T-helper 2 cell treated with Interferon-gamma antibody and Interleukin-4, amounts not matched to agents 100 ng/mL and 5 ng/mL, for 36 hours (primary cell): ENCODE measurements at regions not wholly inside any gene's neighbourhood (a gene's known extent, or its start where the extent isn't known, plus 50 kb on each side); places are given as distances from the start of the nearest gene placed in this dataset.
"Not testable (repeated sequence)": the region's sequence is repeated elsewhere in the genome, so short reads cannot be mapped to it uniquely, and the experiment has no call there.

Source experiments
- intact Hi-C: fragments of 100-400 bp; cut with micrococcal nuclease; formaldehyde crosslinking; loops from one replicate; pipeline ENCODE4 v1.15.1; 2023

DNA sequence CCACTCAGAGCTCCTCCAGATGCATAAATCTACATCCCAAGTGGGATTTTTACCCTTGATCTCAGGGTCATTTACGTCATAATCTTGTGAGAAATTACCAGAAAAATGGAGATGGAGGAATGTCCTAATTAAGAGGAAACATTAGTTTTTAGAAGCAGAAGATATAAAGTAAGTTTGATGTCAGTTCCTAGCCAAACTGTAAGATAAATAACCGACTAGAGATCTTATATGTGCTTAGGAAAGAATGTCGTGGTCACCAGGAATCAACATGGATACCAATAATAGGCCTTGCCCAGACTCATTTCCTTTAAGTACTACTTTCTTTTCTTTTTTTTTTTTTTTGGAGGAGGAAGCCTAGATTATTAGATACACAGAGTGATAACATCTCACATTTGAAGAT lies 186.9 kb downstream of the UTRN start:
- intact Hi-C loops: no loop called here

DNA sequence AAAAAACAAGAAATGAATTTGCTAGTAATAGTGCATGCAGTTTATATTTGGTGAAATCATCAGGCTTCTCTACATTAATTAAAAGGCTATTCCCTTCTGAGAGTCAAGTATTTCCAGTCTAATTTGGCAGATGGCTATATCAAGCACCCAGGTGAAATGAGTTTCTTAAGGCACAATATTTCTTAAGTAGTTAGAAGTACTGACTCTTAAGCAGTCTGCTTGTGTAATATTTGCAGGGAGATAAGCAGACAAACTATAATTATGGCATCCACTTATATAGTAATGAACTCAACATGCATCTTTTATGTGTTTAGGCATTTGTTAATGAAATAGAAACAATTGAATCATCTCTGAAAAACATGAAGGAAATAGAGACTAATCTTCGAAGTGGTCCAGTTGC lies 189.2 kb downstream of the UTRN start:
- intact Hi-C loops: no loop called here

- intact Hi-C loops: no loop called here
Measured at GRCh38 chr6:144474904-144475303, 189.8 kb downstream of the UTRN start.

GRCh38 chr6:144475411-144475810 lies 190.3 kb downstream of the UTRN start:
- intact Hi-C loops: no loop called here

- intact Hi-C loops: no loop called here
Measured at GRCh38 chr6:144476286-144476685, 191.2 kb downstream of the UTRN start.

DNA sequence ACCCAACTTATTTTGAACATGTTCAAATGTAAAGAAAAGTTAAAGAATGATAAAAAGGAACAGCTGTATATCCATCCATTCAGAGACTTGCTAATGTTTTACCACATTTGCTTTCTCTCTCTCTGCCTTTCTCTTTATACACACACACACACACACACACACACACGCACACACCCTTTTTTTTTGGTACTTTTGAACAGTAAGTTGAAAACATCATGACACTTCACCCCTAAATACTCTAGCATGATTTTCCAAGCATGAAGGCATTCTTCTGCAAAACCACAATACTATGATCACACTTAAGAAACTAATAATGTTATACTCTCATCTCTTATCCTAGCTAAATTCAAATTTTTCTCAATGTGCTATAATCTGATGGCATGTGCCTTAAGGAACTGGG lies 192.3 kb downstream of the UTRN start:
- intact Hi-C loops: no loop called here

GRCh38 chr6:144477856-144478255 lies 192.7 kb downstream of the UTRN start:
- intact Hi-C loops: no loop called here

- intact Hi-C loops: no loop called here
Measured at GRCh38 chr6:144478483-144478882, 193.3 kb downstream of the UTRN start.

GRCh38 chr6:144479991-144480390 lies 194.9 kb downstream of the UTRN start:
- intact Hi-C loops: loop anchor here (5.0 kb wide), 1 partner anchor 128 kb away; no protein-coding TSS in a partner anchor

DNA sequence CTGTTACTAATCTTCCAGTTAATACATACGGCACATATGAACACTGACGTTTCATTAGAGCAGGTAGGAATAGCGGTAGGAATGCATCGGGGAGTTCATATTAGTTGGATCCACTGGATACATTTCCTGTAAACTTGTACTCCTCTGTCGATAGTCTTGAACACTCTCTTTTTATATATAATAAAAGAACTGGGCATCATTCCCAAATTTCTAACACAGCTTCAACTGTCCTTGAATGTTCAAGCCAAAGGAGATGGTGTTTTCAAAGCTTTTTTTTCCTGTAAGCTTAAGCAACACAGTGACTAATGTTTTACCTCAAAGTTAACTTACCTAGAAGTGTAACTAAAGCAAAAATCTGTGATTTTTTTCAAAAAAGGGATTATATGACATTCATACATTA lies 195.3 kb downstream of the UTRN start:
- intact Hi-C loops: loop anchor here (5.0 kb wide), 1 partner anchor 128 kb away; no protein-coding TSS in a partner anchor

- intact Hi-C loops: loop anchor here (5.0 kb wide), 1 partner anchor 129 kb away; no protein-coding TSS in a partner anchor
Measured at GRCh38 chr6:144481527-144481926, 196.4 kb downstream of the UTRN start.

- intact Hi-C loops: loop anchor here (1.0 to 5.0 kb wide), 5 partner anchors 130 to 377 kb away; partner anchors contain the start of gene UTRN
Measured at GRCh38 chr6:144482142-144482541, 197.0 kb downstream of the UTRN start.

DNA sequence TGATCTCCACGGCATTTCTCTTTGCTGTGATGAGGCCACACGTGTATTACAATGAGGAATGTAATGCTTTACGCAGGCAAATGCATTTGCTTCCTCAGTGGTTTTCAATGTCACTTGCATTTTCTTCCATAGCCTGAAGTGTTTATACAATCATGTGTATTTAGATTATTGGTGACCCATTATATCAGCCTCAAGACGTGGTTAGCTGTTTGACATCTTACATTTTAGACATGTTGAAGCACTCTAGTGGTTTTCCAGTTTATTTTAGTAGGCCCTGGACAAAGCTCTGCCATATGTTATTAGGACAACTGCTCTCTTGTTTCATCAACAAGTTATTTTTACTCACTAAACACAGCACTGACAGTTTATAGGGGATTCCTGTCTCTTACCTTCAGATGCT lies 200.4 kb downstream of the UTRN start:
- intact Hi-C loops: no loop called here

DNA sequence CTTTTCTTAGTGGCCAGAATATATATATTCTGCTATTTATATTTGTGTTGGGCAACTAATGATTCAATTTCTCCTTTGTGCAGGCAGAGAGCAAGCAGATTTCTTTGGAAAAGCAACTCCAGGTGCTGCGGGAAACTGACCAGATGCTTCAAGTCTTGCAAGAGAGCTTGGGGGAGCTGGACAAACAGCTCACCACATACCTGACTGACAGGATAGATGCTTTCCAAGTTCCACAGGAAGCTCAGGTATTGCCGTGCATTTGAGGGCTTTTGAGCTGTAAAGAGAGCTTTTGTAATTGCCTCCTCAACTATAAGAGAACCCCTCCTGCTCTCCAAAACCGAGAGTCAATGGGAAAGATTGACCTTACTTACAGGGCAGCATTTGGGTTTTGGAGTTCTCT lies 203.5 kb downstream of the UTRN start:
- intact Hi-C loops: no loop called here

GRCh38 chr6:144493035-144493910 lies 208.1 kb downstream of the UTRN start:
- intact Hi-C loops: no loop called here

DNA sequence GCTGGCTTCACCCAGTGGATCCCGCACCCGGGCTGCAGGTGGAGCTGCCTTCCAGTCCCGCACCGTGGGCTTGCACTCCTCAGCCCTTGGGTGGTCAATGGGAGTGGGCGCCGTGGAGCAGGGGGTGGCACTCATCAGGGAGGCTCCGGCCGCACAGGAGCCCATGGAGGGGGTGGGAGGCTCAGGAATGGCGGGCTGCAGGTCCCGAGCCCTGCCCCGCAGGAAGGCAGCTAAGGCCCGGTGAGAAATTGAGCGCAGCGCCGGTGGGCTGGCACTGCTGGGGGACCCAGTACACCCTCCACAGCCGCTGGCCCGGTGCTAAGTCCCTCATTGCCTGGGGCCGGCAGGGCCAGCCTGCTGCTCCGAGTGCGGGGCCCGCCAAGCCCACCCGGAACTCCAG lies 209.9 kb downstream of the UTRN start:
- intact Hi-C loops: not testable (repeated sequence)

- intact Hi-C loops: no loop called here
Measured at GRCh38 chr6:144497650-144498049, 212.5 kb downstream of the UTRN start.

DNA sequence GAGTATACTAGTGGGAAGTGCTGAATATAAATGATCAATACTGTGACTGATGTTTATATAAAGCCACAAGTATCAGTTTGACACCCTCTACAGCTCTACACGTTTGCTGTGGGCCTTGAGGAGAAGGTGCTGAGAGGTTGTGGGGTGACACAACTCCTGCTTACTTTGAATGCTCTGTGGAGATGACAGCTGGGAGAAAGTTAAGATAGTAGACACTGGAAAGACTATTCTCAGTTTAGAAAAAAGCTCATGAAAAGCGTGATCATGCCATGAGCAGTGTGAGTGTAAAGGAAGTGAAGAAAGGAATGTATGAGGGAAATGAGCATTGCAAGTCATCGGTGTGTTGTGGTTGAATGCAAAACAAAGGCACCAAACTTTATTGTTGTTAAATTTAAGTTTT lies 215.8 kb downstream of the UTRN start:
- intact Hi-C loops: no loop called here

DNA sequence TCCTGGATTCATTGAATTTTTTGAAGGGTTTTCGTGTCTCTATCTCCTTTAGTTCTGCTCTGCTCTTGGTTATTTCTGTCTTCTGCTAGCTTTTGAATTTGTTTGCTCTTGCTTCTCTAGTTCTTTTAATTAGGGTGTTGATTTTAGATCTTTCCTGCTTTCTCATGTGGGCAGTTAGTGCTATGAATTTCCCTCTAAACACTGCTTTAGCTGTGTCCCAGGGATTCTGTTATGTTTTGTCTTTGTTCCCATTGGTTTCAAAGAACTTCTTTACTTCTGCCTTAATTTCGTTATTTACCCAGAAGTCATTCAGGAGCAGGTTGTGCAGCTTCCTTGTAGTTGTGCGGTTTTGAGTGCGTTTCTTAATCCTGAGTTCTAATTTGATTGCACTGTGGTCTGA lies 220.1 kb downstream of the UTRN start:
- intact Hi-C loops: not testable (repeated sequence)

- intact Hi-C loops: not testable (repeated sequence)
Measured at GRCh38 chr6:144506051-144506450, 220.9 kb downstream of the UTRN start.

GRCh38 chr6:144507772-144508312 lies 222.7 kb downstream of the UTRN start:
- intact Hi-C loops: not testable (repeated sequence)

GRCh38 chr6:144510859-144511258 lies 225.7 kb downstream of the UTRN start:
- intact Hi-C loops: no loop called here

- intact Hi-C loops: no loop called here
Measured at GRCh38 chr6:144515761-144516160, 230.6 kb downstream of the UTRN start.
